ENCODE measurements at regions not wholly inside any gene's neighbourhood (a gene's known extent, or its start where the extent isn't known, plus 50 kb on each side); places are given as distances from the start of the nearest gene placed in this dataset.

DNA sequence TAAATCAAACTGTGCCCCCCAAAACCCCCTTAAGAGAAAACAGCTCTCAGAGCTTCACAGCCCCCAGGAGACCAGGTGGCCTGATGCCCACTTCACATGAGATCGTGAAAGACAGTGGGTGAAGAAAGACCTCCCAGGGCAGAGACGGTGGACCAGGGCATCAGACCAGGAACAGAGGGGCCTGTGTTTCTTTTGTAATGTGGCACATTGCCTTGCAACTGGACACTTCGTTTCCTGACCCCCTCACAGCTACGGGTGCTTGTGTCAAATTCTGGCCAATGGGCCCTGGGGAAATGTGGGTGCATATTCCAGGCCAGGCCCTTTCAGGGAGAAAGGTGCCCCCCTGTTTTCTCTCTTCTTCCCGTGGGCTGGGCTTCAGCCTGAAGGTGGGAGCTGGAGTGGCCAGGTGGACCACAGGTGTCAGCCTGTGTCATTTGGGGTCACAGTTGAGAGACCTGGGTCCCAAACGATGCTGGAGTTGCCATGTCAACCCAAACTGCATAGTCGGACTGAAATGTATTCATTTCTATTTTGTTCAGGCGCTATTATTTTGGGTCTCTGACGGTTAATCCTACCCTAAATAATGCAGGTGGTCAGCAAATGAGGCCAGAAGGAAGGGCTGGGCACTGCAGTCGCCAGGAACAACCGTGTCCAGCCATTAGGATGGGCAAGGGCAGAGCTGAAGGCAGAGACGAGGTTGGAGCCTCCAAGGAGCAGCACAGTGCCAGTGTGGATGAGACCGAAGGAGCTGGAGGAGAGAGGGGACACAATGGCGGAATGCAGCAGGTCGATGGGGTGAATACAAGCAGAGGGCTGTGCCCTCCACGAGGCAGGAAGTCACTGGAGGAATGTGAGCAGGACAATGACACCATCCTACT is 338.2 kb downstream of the EIPR1 start:
- no peaks in the 10 kb centered on the region for H3K36me3 ChIP-seq (ENCODE audit: control insufficient read depth, insufficient read depth, low read length)
- ATAC-seq = no peak
- H3K79me2 ChIP-seq (ENCODE audit: control insufficient read depth, insufficient read depth, low read length) = no peaks in the 10 kb centered on the region
- POLR2A ChIA-PET = no interaction called here
- under 1% methylated on average over 16 of the region's 16 CpGs for WGBS (ENCODE audit: insufficient coverage, low coverage, missing lambda C conversion rate)
- no peak overlapping the region for H3K27ac ChIP-seq (ENCODE audit: extremely low read depth, low read depth, low read length)
- intact Hi-C loops (cut with micrococcal nuclease) (no loop called here), in situ Hi-C loops (cut with MboI) (no loop called here)
- H3K9ac ChIP-seq (ENCODE audit: insufficient read depth in 1 of 2, low read depth in 2 of 2, low read length in 2 of 2) = no peak overlapping the region
- no peaks in the 10 kb centered on the region for H3K9me1 ChIP-seq (ENCODE audit: control insufficient read depth, insufficient read depth, low read length)
- H3K4me1 ChIP-seq (replicated peaks in 1 of 2; ENCODE audit: control insufficient read depth in 2 of 2, insufficient read depth in 2 of 2, low read length in 2 of 2) = no peaks in the 10 kb centered on the region; a peak in 1 of 5 replicates
- TF ChIP-seq, protein P1, sequence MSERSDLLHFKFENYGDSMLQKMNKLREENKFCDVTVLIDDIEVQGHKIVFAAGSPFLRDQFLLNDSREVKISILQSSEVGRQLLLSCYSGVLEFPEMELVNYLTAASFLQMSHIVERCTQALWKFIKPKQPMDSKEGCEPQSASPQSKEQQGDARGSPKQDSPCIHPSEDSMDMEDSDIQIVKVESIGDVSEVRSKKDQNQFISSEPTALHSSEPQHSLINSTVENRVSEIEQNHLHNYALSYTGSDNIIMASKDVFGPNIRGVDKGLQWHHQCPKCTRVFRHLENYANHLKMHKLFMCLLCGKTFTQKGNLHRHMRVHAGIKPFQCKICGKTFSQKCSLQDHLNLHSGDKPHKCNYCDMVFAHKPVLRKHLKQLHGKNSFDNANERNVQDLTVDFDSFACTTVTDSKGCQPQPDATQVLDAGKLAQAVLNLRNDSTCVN (CRISPR knock-in tag; IDR thresholded peaks at IDR 0.05) = no peak
- TF ChIP-seq, protein P2, sequence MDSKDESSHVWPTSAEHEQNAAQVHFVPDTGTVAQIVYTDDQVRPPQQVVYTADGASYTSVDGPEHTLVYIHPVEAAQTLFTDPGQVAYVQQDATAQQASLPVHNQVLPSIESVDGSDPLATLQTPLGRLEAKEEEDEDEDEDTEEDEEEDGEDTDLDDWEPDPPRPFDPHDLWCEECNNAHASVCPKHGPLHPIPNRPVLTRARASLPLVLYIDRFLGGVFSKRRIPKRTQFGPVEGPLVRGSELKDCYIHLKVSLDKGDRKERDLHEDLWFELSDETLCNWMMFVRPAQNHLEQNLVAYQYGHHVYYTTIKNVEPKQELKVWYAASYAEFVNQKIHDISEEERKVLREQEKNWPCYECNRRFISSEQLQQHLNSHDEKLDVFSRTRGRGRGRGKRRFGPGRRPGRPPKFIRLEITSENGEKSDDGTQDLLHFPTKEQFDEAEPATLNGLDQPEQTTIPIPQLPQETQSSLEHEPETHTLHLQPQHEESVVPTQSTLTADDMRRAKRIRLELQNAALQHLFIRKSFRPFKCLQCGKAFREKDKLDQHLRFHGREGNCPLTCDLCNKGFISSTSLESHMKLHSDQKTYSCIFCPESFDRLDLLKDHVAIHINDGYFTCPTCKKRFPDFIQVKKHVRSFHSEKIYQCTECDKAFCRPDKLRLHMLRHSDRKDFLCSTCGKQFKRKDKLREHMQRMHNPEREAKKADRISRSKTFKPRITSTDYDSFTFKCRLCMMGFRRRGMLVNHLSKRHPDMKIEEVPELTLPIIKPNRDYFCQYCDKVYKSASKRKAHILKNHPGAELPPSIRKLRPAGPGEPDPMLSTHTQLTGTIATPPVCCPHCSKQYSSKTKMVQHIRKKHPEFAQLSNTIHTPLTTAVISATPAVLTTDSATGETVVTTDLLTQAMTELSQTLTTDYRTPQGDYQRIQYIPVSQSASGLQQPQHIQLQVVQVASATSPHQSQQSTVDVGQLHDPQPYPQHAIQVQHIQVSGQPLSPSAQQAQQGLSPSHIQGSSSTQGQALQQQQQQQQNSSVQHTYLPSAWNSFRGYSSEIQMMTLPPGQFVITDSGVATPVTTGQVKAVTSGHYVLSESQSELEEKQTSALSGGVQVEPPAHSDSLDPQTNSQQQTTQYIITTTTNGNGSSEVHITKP (IDR thresholded peaks at IDR 0.05; ENCODE audit: partially characterized antibody) = no peak
- TF ChIP-seq, protein P3, sequence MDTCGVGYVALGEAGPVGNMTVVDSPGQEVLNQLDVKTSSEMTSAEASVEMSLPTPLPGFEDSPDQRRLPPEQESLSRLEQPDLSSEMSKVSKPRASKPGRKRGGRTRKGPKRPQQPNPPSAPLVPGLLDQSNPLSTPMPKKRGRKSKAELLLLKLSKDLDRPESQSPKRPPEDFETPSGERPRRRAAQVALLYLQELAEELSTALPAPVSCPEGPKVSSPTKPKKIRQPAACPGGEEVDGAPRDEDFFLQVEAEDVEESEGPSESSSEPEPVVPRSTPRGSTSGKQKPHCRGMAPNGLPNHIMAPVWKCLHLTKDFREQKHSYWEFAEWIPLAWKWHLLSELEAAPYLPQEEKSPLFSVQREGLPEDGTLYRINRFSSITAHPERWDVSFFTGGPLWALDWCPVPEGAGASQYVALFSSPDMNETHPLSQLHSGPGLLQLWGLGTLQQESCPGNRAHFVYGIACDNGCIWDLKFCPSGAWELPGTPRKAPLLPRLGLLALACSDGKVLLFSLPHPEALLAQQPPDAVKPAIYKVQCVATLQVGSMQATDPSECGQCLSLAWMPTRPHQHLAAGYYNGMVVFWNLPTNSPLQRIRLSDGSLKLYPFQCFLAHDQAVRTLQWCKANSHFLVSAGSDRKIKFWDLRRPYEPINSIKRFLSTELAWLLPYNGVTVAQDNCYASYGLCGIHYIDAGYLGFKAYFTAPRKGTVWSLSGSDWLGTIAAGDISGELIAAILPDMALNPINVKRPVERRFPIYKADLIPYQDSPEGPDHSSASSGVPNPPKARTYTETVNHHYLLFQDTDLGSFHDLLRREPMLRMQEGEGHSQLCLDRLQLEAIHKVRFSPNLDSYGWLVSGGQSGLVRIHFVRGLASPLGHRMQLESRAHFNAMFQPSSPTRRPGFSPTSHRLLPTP (IDR thresholded peaks at IDR 0.05; ENCODE audit: borderline replicate concordance, extremely low read depth, insufficient read length) = no peak
- TF ChIP-seq ZKSCAN1 (IDR thresholded peaks at IDR 0.05; ENCODE audit: low read depth, low read length) = no peak
- no peak for TF ChIP-seq ELF2 (CRISPR knock-in tag; IDR thresholded peaks at IDR 0.05)
- TF ChIP-seq STAT5B (CRISPR knock-in tag; IDR thresholded peaks at IDR 0.05) = no peak
- DNase-seq (ENCODE audit: extremely low read depth in 1 of 4, low spot score in 3 of 4) = no peak
- no peak overlapping the region for H3K4me3 ChIP-seq
- H3K9me3 ChIP-seq (replicated peaks; ENCODE audit: control insufficient read depth, insufficient read depth, low read depth, low read length) = no peaks in the 10 kb centered on the region
- H2AFZ ChIP-seq (ENCODE audit: low read depth, low read length) = no peak overlapping the region
- H3K4me2 ChIP-seq (ENCODE audit: insufficient read depth, low read length) = no peak overlapping the region
- CTCF ChIA-PET (ENCODE audit: low intra/inter-chr PET ratio) = no interaction called here
- no peaks in the 10 kb centered on the region; the same call in 1 of the 2 replicates for H4K20me1 ChIP-seq (replicated peaks; ENCODE audit: control insufficient read depth, insufficient read depth, low read length)
- BruUV-seq (replicated peaks) = no TSS peak
- H3K27me3 ChIP-seq (ENCODE audit: control insufficient read depth in 2 of 2, insufficient read depth in 2 of 2, low read length in 2 of 2) = peaks cover 49 to 93% of the 10 kb centered on the region in 2 experiments
- no peak for FAIRE-seq

Data from K562 (cell line).